Gastrocnemius medialis (tissue), 4 donors: ENCODE measurements at regions not wholly inside any gene's neighbourhood (a gene's known extent, or its start where the extent isn't known, plus 50 kb on each side); places are given as distances from the start of the nearest gene placed in this dataset.
"Not testable (repeated sequence)": the region's sequence is repeated elsewhere in the genome, so short reads cannot be mapped to it uniquely, and the experiment has no call there.

Experiments
- CTCF ChIP-seq, 5 experiments: fragments of 450-650 bp in 3 of 5; fragments of 200-600 bp in 2 of 5; sonication (generic) in 2 of 5; IDR thresholded peaks in 4 of 5; conservative IDR thresholded peaks in 1 of 5; 1 replicate in 4 of 5; 2 replicates in 1 of 5; pipeline ENCODE4 v1.5.1; 2016 to 2019; ENCODE audit warnings: antibody characterized with exemption in 5 of 5, mild to moderate bottlenecking in 3 of 5, moderate library complexity in 3 of 5
- POLR2A ChIP-seq, 2 donors: fragments of 450-650 bp; IDR thresholded peaks; one replicate each; pipeline ENCODE4 v1.6.1; 2017; ENCODE audit warnings: antibody characterized with exemption in 2 of 2, mild to moderate bottlenecking in 2 of 2, moderate library complexity in 2 of 2

GRCh38 chr13:26845063-26845462 is 84.5 kb upstream of the GPR12 start:
- TF ChIP-seq POLR2A (IDR thresholded peaks at IDR 0.05); CTCF (IDR thresholded peaks at IDR 0.05 in 4 of 5, conservative IDR thresholded peaks at IDR 0.05 in 1 of 5): not testable (repeated sequence)
